ENCODE measurements at regions not wholly inside any gene's neighbourhood (a gene's known extent, or its start where the extent isn't known, plus 50 kb on each side); places are given as distances from the start of the nearest gene placed in this dataset.
"Not testable (repeated sequence)": the region's sequence is repeated elsewhere in the genome, so short reads cannot be mapped to it uniquely, and the experiment has no call there.

DNA sequence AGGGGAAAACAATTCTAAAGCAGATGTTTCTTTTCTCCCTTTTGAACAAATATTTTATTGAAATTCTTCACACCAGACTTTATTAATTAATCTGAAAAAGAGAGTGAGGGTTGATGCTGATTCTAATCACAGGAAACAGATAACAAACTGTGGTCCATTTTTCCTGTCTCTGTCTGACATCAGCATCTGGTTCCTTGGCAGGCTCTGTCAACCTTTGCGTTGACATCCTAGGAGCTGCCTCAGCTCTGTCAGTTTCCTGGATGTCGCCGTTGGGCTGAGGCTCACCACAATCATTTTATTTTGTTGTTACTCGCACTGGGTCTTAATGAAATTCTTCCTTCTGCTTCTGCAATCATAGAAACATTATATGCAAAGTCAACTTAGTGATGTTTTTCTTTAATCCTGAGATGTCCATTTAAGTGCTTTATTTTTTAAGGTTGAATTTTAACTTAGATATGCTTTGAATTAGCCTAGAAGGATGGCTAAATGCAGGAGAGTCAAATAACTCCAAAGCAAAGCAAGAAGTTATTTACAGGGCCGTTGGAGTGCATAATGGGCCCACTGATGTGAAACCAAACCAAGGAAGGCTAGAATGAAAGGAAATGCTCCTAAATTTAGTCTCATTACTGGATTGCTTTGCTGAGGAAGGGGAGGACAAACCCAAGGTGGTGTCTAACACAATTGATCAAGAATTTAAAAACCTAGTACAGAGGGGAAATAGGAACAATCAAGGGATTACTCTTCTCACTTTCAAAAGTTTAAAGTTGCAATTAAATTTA, 542.4 kb downstream of the FLRT2 start:
- DNase-seq (ENCODE audit: low read depth), result no peak

GRCh38 chr14:86066651-86067050, 536.7 kb downstream of the FLRT2 start:
- no peak for DNase-seq (ENCODE audit: low read depth)

DNA sequence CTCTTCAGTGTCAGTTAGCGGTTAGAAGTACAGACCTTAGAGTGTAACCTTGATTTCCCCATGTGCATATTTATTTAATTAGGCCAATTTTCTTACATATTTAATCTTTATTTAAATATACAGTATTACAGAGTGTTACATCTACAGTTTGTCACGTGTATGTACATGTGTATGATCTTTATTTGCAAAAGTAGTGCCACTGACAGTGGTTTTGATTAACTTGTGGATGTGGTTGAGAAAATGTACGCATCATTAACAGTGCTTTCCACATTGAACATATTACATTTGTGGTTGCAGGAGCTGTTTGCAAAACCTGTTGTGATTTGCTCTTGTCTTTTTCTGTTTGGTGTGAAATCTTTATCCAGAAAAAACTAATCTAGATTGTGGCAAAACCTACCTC, 535.5 kb downstream of the FLRT2 start:
- no peak for DNase-seq (ENCODE audit: low read depth)

- not testable (repeated sequence) for DNase-seq (ENCODE audit: low read depth)
Observed at GRCh38 chr14:86064595-86064994, 534.7 kb downstream of the FLRT2 start.

DNA sequence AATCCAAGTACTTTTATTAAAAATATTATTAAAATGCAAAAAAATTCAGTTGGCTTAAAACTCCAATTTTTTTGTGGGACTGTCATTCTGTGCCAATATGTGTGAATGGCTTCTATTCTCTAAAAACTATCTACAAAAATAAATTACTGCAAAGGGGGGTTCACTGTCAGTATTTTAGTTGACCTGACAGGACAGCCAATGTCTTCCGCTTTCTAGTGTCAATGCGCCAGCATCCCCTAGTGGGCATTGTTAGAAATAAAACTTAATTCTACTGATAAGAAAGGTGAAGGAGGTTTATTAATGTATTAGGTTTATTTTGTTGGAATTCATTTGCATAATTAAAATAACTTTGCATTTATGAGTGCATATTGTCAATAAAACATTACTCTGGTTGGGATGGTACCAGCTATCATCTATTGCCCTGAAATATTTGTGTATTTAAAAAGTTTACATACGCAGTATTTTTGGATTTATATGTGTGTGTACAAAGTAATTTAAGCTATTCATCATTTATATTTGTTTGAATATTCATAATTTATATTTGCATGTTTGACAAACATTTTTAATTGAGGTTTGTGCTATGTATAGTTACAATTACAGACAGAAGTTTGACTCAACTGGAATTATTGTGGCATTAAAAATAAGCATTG, 527.2 kb downstream of the FLRT2 start:
- peak; percentile 31 for DNase-seq (ENCODE audit: low read depth)

DNA sequence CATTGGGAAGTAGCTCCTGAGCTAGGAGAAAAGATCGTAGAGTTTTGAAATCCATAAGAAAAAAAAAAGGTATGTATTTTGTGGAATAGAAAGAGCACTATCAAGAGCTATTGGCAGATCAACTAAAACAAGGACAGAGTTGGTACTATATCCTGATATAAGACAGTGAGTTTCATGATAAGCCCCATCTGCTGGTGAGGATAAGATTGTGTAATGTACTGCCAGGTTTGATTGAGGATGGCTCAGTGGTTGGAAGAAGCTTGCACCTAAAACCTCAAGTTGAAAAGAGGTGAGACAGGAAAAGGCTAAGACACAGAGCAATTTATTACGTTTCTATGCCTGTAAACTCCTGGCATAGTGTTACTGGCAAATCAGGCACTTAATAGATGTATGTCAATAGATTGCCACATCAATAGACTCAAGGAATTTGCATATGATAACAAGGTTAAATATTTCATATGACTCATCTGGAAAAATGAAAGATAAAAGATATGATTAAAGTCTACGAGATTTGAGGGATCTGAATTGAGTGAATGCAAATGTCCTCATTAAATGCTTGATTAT, 525.6 kb downstream of the FLRT2 start:
- DNase-seq (ENCODE audit: low read depth), result peak; percentile 26

GRCh38 chr14:86052868-86053267, 522.9 kb downstream of the FLRT2 start:
- DNase-seq (ENCODE audit: low read depth), result no peak

GRCh38 chr14:86050757-86051156, 520.8 kb downstream of the FLRT2 start:
- DNase-seq (ENCODE audit: low read depth), result no peak

- no peak for DNase-seq (ENCODE audit: low read depth)
Observed at GRCh38 chr14:86050072-86050683, 520.2 kb downstream of the FLRT2 start.

GRCh38 chr14:86039176-86039575, 509.2 kb downstream of the FLRT2 start:
- DNase-seq (ENCODE audit: low read depth), result no peak

DNA sequence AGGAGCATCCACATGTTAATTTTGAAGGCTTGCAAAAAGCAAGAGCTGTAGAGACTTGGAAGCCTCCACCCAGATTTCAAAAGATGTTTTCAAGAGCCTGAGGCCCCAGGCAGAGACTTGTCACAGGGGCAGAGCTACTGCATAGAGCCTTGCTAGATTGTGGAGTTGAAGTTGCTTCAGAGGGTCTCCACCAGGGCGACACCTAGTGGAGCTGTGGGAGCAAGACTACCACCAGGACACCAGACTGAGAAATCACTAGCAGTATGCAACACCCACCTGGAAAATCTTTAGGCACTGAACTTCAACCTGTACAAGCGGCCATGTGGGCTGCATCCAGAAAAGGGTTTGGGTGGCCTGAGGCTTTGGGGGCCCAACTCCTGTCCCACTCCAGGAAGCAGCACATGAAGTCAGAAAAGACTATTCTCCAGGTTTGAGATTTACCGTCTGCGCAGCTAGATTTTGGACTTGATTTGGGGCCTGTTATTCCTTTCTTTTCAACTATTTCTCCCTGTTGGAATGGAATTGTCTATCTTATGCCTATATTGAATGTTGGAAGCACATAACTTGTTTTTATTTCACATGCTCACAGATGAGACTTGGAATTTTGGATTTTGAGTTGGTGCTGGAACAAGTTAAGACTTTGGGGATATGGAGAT, 508.6 kb downstream of the FLRT2 start:
- DNase-seq (ENCODE audit: low read depth), result peak; percentile 70

DNA sequence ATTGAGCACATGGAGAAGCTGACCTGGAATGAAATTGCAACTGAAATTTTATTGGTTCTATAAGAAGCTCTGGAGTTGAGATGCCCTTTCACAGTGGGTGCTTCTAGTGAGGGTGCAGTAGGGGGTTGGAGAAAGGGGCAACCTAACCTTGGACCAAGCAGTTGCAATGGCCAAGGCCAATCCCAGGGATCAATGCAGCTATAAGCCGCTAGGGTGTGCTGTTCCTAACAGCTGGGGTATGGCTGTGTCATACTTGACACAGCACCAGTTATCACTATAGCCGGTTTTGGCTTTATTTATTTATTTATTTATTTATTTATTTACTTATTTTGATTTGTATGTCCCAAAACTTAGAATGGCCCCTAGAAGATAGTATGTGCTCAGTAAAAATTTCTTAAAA, 505.9 kb downstream of the FLRT2 start:
- DNase-seq (ENCODE audit: low read depth), result peak; percentile 18

- no peak for DNase-seq (ENCODE audit: low read depth)
Observed at GRCh38 chr14:86027990-86028389, 498.0 kb downstream of the FLRT2 start.

DNA sequence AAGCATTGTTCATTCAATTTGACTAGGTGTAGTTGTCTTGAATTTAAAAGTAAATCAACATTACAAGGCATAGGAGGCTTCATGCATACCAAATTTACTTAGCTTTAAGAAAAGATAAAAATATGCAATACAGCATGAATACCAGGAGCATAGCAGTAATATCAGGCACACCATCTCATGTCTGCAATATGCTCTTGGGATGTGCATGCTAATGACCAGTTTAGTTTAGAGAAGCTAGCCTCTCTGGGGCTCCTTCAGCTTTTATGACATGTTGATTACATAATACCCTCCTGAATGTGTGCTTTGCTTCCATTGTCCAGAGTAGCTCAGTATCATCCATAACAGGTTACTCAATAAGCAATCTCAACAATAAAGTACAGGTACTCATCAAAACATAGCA, 497.2 kb downstream of the FLRT2 start:
- no peak for DNase-seq (ENCODE audit: low read depth)

DNA sequence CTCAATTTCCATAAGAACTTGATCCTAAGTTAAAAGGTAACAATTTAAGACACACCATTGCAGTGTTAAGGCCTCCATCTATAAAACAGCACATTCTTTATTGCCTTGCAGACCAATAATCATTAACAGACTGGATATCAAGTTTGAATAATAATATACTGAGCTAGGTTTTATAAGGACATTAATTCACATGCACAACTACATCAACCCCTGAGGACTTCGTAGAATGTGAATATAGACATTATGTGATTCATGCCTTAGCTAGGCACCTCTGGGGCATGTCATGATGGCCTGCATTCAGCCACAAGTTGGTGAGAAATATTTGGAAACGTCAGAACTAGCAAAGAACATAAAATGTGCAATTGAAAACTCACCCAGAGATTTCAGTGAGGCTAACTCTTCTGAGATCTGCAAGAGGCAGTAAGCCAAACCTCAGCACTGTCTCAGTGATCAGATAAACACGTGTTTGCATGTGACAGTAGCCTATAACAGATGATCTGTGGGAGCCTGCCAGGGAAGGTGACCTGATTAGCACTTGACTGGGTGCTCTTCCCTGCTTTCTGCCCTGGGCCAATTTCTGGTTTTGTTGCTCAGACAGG, 492.2 kb downstream of the FLRT2 start:
- peak; percentile 16 for DNase-seq (ENCODE audit: low read depth)

GRCh38 chr14:86020841-86021240, 490.9 kb downstream of the FLRT2 start:
- no peak for DNase-seq (ENCODE audit: low read depth)

DNA sequence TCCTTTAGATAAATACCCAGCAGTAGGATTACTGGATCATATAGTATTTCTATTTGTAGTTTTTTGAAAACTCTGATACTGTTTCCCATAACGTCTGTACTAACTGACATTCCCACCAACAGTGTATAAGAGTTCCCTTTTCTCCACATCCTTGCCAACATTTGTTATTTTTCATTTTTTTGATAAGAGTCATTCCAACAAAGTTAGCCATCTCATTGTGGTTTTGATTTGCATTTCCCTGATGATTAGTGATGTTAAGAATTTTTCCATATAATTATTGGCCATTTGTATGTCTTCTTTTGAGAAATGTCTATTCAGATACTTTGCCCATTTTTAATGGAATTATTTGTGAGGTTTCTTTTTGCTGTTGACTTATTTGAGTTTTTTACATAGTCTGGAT, 486.0 kb downstream of the FLRT2 start:
- peak; percentile 41 for DNase-seq (ENCODE audit: low read depth)

GRCh38 chr14:86015511-86015910, 485.6 kb downstream of the FLRT2 start:
- peak; percentile 10 for DNase-seq (ENCODE audit: low read depth)

GRCh38 chr14:86013641-86014040, 483.7 kb downstream of the FLRT2 start:
- peak; percentile 45 for DNase-seq (ENCODE audit: low read depth)

DNA sequence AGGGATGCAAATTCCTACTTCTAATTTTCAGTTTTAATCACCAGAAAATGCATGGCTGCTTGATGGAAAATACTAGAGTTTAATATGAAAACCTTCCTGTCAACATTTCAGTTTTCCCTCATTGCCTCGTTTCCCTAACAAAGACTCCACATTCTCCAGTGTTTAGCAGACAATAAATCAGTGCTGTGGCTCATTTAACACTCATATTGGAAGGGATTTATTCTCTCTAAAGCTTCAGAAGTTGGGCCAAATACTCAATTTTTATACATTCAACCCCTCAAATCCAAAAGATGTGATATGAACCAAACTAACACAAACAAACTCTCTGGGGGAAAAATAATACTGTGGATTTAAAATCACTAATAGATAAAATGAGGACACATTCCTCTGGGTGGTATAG, 482.5 kb downstream of the FLRT2 start:
- no peak for DNase-seq (ENCODE audit: low read depth)

DNA sequence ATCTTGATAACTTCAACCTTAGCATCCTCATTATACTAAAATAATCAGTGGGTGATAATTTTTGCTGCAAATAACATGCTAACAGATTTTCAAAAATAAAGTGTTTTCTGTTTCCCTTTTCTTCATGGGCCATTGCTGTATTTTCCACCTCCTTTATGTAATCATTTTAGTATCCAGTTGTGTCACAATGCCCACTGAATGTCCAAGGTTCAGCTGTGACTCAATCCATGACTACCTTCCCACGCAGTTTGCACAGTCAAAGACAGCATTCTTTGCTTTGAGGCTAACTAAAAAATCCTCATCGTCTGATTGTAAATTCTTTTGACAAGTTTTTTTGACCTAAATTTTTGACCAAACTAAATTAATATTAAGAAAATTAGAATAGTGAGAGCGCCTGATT, 474.1 kb downstream of the FLRT2 start:
- DNase-seq (ENCODE audit: low read depth), result peak; percentile 63

DNA sequence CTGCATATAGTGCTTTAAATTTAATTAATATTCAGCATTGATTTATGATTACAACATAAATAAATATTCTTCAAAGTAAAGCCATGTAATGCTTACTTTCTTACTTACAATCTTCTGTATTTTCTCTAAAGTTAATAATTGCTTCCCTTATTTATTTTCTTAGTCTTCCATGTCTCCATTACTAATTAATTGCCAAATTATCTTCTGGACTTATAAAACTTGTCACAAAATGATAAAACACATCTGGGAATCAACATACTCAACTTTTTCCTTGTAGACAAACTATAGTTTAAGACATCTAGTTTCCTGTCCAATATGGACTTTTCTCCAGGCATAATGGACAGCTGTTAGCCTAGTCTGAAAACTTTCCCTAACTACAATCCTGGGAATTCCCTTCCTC, 466.6 kb downstream of the FLRT2 start:
- DNase-seq (ENCODE audit: low read depth), result no peak

Measured in iris pigment epithelial cell (primary cell).